HuH-7 (cell line): ENCODE measurements at regions not wholly inside any gene's neighbourhood (a gene's known extent, or its start where the extent isn't known, plus 50 kb on each side); places are given as distances from the start of the nearest gene placed in this dataset.
"Not testable (repeated sequence)": the region's sequence is repeated elsewhere in the genome, so short reads cannot be mapped to it uniquely, and the experiment has no call there.

ENCODE experiments used
- DNase-seq: peaks from one replicate; pipeline ENCODE4 v3.0.0; 2011; ENCODE audit warnings: low spot score

GRCh38 chr9:105114318-105114717, 130.1 kb upstream of the SLC44A1 start:
- no peak for DNase-seq

GRCh38 chr9:105114964-105115728, 129.3 kb upstream of the SLC44A1 start:
- no peak for DNase-seq

- DNase-seq: peak; percentile 27
These were observed 128.2 kb upstream of the SLC44A1 start for GRCh38 chr9:105116052-105116868.

GRCh38 chr9:105117234-105117633, 127.2 kb upstream of the SLC44A1 start:
- no peak for DNase-seq

- DNase-seq: no peak
These were observed 125.8 kb upstream of the SLC44A1 start for GRCh38 chr9:105118636-105119035.

- DNase-seq: no peak
These were observed 125.3 kb upstream of the SLC44A1 start for GRCh38 chr9:105119156-105119555.

GRCh38 chr9:105121861-105122430, 122.5 kb upstream of the SLC44A1 start:
- DNase-seq: no peak

- DNase-seq: not testable (repeated sequence)
These were observed 119.9 kb upstream of the SLC44A1 start for GRCh38 chr9:105124598-105124997.

GRCh38 chr9:105126226-105126625, 118.2 kb upstream of the SLC44A1 start:
- no peak for DNase-seq

GRCh38 chr9:105127863-105128220, 116.6 kb upstream of the SLC44A1 start:
- no peak for DNase-seq

- no peak for DNase-seq
These were observed 115.4 kb upstream of the SLC44A1 start for GRCh38 chr9:105128908-105129600.

- DNase-seq: no peak
These were observed 114.7 kb upstream of the SLC44A1 start for GRCh38 chr9:105129731-105130130.

- DNase-seq: no peak
These were observed 112.5 kb upstream of the SLC44A1 start for GRCh38 chr9:105131981-105132380.

- no peak for DNase-seq
These were observed 111.8 kb upstream of the SLC44A1 start for GRCh38 chr9:105132606-105133005.

GRCh38 chr9:105138306-105138801, 106.1 kb upstream of the SLC44A1 start:
- peak; percentile 49 for DNase-seq

- no peak for DNase-seq
These were observed 103.1 kb upstream of the SLC44A1 start for GRCh38 chr9:105141146-105141975.

GRCh38 chr9:105141976-105142250, 102.5 kb upstream of the SLC44A1 start:
- DNase-seq: no peak

- no peak for DNase-seq
These were observed 101.9 kb upstream of the SLC44A1 start for GRCh38 chr9:105142406-105143135.

- no peak for DNase-seq
These were observed 101.4 kb upstream of the SLC44A1 start for GRCh38 chr9:105143136-105143430.

- no peak for DNase-seq
These were observed 100.4 kb upstream of the SLC44A1 start for GRCh38 chr9:105144076-105144475.

- DNase-seq: no peak
These were observed 99.6 kb upstream of the SLC44A1 start for GRCh38 chr9:105144841-105145240.
